Calu3 (cell line): ENCODE measurements at regions not wholly inside any gene's neighbourhood (a gene's known extent, or its start where the extent isn't known, plus 50 kb on each side); places are given as distances from the start of the nearest gene placed in this dataset.

Experiments used
- BruUV-seq: library from RNA; stranded (reverse); fragments of 400-500 nt; replicated peaks from 2 replicates; lab custom pipeline; 2021; lab: Mats Ljungman, UMichigan
- CTCF ChIA-PET: fragments of 300-600 bp; sonication (Branson Sonifier 250); formaldehyde crosslinking; loops from one replicate; lab custom pipeline; 2022; ENCODE audit warnings: antibody characterized with exemption; lab: Charles Lee
- DNase-seq: peaks from one replicate; pipeline ENCODE4 v3.0.0; 2022
- H3K27ac Mint-ChIP-seq: one replicate; pipeline ENCODE4 v1.8.0; 2022; ENCODE audit warnings: mixed read lengths; ENCODE audit not compliant: unreplicated experiment
- H3K27me3 Mint-ChIP-seq: one replicate; pipeline ENCODE4 v1.8.0; 2022; ENCODE audit warnings: mixed read lengths; ENCODE audit not compliant: unreplicated experiment
- H3K36me3 Mint-ChIP-seq: one replicate; pipeline ENCODE4 v1.8.0; 2022; ENCODE audit warnings: mild to moderate bottlenecking, moderate library complexity, mixed read lengths; ENCODE audit not compliant: insufficient read depth, unreplicated experiment
- H3K4me1 Mint-ChIP-seq: one replicate; pipeline ENCODE4 v1.8.0; 2022; ENCODE audit warnings: mild to moderate bottlenecking, low read depth, mixed read lengths; ENCODE audit not compliant: unreplicated experiment
- H3K4me3 Mint-ChIP-seq: one replicate; pipeline ENCODE4 v1.8.0; 2022; ENCODE audit warnings: mild to moderate bottlenecking, low read depth, moderate library complexity, mixed read lengths; ENCODE audit not compliant: unreplicated experiment
- H3K9me3 Mint-ChIP-seq: one replicate; pipeline ENCODE4 v1.8.0; 2022; ENCODE audit warnings: low read depth, mixed read lengths; ENCODE audit not compliant: unreplicated experiment
- intact Hi-C: fragments of 100-400 bp; cut with micrococcal nuclease; formaldehyde crosslinking; loops from one replicate; pipeline ENCODE4 v1.10.0; 2022; ENCODE audit not compliant: unreplicated experiment
- TF ChIP-seq, protein P1 (sequence below): fragments of 200-600 bp; IDR thresholded peaks from one replicate; pipeline ENCODE4 v1.8.0; 2022; ENCODE audit warnings: antibody characterized with exemption; ENCODE audit not compliant: unreplicated experiment

GRCh38 chr4:117661091-117662072 is 372.9 kb upstream of the NDST3 start:
- no TSS peak for BruUV-seq
- peaks cover 3% of the 10 kb centered on the region for H3K9me3 Mint-ChIP-seq
- TF ChIP-seq, protein P1, sequence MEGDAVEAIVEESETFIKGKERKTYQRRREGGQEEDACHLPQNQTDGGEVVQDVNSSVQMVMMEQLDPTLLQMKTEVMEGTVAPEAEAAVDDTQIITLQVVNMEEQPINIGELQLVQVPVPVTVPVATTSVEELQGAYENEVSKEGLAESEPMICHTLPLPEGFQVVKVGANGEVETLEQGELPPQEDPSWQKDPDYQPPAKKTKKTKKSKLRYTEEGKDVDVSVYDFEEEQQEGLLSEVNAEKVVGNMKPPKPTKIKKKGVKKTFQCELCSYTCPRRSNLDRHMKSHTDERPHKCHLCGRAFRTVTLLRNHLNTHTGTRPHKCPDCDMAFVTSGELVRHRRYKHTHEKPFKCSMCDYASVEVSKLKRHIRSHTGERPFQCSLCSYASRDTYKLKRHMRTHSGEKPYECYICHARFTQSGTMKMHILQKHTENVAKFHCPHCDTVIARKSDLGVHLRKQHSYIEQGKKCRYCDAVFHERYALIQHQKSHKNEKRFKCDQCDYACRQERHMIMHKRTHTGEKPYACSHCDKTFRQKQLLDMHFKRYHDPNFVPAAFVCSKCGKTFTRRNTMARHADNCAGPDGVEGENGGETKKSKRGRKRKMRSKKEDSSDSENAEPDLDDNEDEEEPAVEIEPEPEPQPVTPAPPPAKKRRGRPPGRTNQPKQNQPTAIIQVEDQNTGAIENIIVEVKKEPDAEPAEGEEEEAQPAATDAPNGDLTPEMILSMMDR: no peak
- no peak overlapping the region for H3K4me3 Mint-ChIP-seq
- CTCF ChIA-PET: no interaction called here
- no peaks in the 10 kb centered on the region for H3K36me3 Mint-ChIP-seq
- intact Hi-C loops: no loop called here
- no peaks in the 10 kb centered on the region for H3K27me3 Mint-ChIP-seq
- H3K4me1 Mint-ChIP-seq: no peaks in the 10 kb centered on the region
- H3K27ac Mint-ChIP-seq: peak overlapping the region; percentile 54
- DNase-seq: no peak

GRCh38 chr4:117664706-117665444 is 369.4 kb upstream of the NDST3 start:
- no peak overlapping the region for H3K27ac Mint-ChIP-seq
- H3K4me3 Mint-ChIP-seq: no peak overlapping the region
- H3K36me3 Mint-ChIP-seq: no peaks in the 10 kb centered on the region
- CTCF ChIA-PET: no interaction called here
- H3K9me3 Mint-ChIP-seq: no peaks in the 10 kb centered on the region
- DNase-seq: peak; percentile 4
- H3K27me3 Mint-ChIP-seq: no peaks in the 10 kb centered on the region
- intact Hi-C loops: no loop called here
- BruUV-seq: no TSS peak
- no peaks in the 10 kb centered on the region for H3K4me1 Mint-ChIP-seq
- TF ChIP-seq, protein P1: no peak

- CTCF ChIA-PET: no interaction called here
- DNase-seq: no peak
- TF ChIP-seq, protein P1: no peak
- Mint-ChIP-seq H3K27me3 (no peaks in the 10 kb centered on the region), H3K36me3 (no peaks in the 10 kb centered on the region), H3K4me3 (no peak overlapping the region), H3K4me1 (no peaks in the 10 kb centered on the region), H3K9me3 (peaks cover 2% of the 10 kb centered on the region), H3K27ac (no peak overlapping the region)
- intact Hi-C loops: no loop called here
- no TSS peak for BruUV-seq
Measured at GRCh38 chr4:117676153-117676552, 358.1 kb upstream of the NDST3 start.

DNA sequence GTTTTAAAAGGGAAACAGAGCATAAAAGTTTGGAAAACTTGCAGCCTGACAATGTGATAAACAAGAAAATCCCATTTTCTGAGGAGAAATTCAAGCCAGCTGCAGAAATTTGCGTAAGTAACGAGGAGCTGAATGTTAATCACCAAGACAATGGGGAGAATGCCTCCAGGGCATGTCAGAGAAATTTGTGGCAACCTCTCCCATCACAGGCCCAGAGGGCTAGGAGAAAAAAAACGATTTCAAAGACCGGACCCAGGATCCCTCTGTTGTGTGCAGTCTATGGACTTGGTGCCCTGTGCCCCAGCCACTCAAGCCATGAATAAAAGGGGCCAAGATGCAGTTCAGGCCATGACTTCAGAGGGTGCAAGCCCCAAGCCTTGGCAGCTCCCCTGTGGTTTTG is 355.4 kb upstream of the NDST3 start:
- Mint-ChIP-seq H3K36me3 (no peaks in the 10 kb centered on the region), H3K27me3 (no peaks in the 10 kb centered on the region), H3K4me1 (no peaks in the 10 kb centered on the region), H3K4me3 (no peak overlapping the region), H3K9me3 (peaks cover 2% of the 10 kb centered on the region), H3K27ac (no peak overlapping the region)
- TF ChIP-seq, protein P1: no peak
- intact Hi-C loops: no loop called here
- CTCF ChIA-PET: no interaction called here
- DNase-seq: no peak
- no TSS peak for BruUV-seq
